H1 (cell line): ENCODE measurements at regions not wholly inside any gene's neighbourhood (a gene's known extent, or its start where the extent isn't known, plus 50 kb on each side); places are given as distances from the start of the nearest gene placed in this dataset.

ENCODE experiments used
- EP300 ChIP-seq, 2 experiments: IDR thresholded peaks; 1 replicate in 1 of 2; 2 replicates in 1 of 2; pipeline ENCODE4 v1.6.1; 2011 to 2012; ENCODE audit warnings: low read depth in 2 of 2, low read length in 2 of 2, mild to moderate bottlenecking in 2 of 2, borderline replicate concordance in 1 of 2, inconsistent platforms in 1 of 2, moderate library complexity in 1 of 2
- RAD21 ChIP-seq, 2 experiments: IDR thresholded peaks in 1 of 2; conservative IDR thresholded peaks in 1 of 2; 2 replicates each; pipeline ENCODE4 v1.6.1; 2011; ENCODE audit warnings: low read depth in 2 of 2, low read length in 2 of 2, improper control_type of control experiment in 1 of 2, inconsistent platforms in 1 of 2, mild to moderate bottlenecking in 1 of 2, moderate library complexity in 1 of 2
- RBBP5 ChIP-seq: IDR thresholded peaks from 2 replicates; pipeline ENCODE4 v1.7.1; 2012; ENCODE audit warnings: low read depth, mild to moderate bottlenecking, inconsistent platforms, low read length, moderate library complexity, borderline replicate concordance
- SUZ12 ChIP-seq: fragments of 200-600 bp; sonication (generic); IDR thresholded peaks from 2 replicates; pipeline ENCODE4 v1.6.1; 2012; ENCODE audit warnings: mild to moderate bottlenecking, inconsistent platforms, low read length, moderate library complexity, mixed read lengths
- TAF1 ChIP-seq: IDR thresholded peaks from 2 replicates; pipeline ENCODE4 v1.6.1; 2011; ENCODE audit warnings: mild to moderate bottlenecking, low read depth, low read length
- TBP ChIP-seq: IDR thresholded peaks from 2 replicates; pipeline ENCODE4 v1.6.1; 2011; ENCODE audit warnings: low read depth, low read length, improper control_type of control experiment
- TF ChIP-seq, protein P1 (sequence below): IDR thresholded peaks from 2 replicates; pipeline ENCODE4 v1.6.1; 2011; ENCODE audit warnings: low read length, improper control_type of control experiment
- TF ChIP-seq, protein P2 (sequence below): IDR thresholded peaks from 2 replicates; pipeline ENCODE4 v1.6.1; 2012; ENCODE audit warnings: inconsistent platforms

DNA sequence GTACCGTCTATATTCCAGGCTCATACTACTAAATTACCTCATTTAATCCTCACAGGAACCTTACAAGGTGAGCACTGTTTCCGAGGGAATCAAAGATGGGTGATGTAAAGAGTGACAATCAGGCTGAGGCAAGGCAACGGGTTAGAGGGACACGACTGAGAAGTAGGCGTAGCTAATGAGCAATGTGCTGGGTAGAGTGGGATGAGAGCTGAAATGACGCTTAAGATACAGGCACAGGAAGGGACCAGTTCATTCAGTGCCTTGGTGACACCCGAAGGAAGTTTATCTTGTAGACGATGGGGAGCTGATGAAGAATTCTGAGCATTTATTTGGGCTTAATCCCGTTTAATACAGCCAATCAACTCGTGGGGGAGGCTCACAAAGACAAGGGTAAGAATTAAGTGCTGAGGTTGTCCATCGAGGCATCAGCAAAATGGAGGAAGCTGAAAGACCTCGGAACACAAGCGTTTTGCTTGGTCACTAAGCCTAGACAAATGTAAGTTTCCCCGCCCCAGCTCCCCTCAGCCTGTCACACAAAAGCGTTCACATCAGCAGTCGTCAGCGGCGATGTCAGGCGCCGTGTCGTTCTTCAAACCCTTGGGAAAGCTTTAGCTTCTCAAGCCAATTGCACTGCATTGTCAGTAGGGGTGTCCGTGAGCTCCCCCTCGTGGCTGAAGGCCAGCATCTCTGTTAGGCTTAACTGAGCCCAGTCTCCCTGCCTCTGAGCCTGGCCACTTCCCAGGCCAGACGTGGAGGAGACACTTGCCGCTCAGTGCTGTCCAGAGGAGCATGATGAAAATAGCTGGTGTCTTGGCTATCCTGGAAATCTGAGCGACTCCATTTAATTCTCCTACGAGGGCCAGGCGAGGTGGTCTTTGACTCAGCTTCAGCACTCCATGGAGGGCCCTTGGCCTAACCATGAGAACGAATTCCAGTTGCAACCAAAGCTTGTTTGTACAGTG lies 288.5 kb upstream of the G2E3 start (continued):
- TF ChIP-seq EP300 (IDR thresholded peaks at IDR 0.05; ENCODE audit: borderline replicate concordance in 1 of 2, low read depth in 2 of 2, low read length in 2 of 2) (no peak), TBP (peak; percentile 49; the same call in 1 of the 2 replicates), RBBP5 (0 out of 2 replicates have a peak, but pooled peaks have one; percentile 28), RAD21 (IDR thresholded peaks at IDR 0.05 in 1 of 2, conservative IDR thresholded peaks at IDR 0.05 in 1 of 2; ENCODE audit: low read depth in 2 of 2, low read length in 2 of 2) (peak; percentile 67 to 78), SUZ12 (no peak), TAF1 (0 out of 2 replicates have a peak, but pooled peaks have one; percentile 28)
- TF ChIP-seq, protein P1, sequence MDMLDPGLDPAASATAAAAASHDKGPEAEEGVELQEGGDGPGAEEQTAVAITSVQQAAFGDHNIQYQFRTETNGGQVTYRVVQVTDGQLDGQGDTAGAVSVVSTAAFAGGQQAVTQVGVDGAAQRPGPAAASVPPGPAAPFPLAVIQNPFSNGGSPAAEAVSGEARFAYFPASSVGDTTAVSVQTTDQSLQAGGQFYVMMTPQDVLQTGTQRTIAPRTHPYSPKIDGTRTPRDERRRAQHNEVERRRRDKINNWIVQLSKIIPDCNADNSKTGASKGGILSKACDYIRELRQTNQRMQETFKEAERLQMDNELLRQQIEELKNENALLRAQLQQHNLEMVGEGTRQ = 0 out of 2 replicates have a peak, but pooled peaks have one; percentile 5
- TF ChIP-seq, protein P2, sequence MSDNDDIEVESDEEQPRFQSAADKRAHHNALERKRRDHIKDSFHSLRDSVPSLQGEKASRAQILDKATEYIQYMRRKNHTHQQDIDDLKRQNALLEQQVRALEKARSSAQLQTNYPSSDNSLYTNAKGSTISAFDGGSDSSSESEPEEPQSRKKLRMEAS = 0 out of 2 replicates have a peak, but pooled peaks have one; percentile 29
